ENCODE measurements at regions not wholly inside any gene's neighbourhood (a gene's known extent, or its start where the extent isn't known, plus 50 kb on each side); places are given as distances from the start of the nearest gene placed in this dataset.

GRCh38 chr17:77571155-77571981 lies 387.1 kb upstream of the TNRC6C start:
- peak; percentile 73 for DNase-seq (ENCODE audit: insufficient read length, low spot score, missing footprints)
- Histone ChIP-seq H2AFZ (ENCODE audit: low read length) (no peak overlapping the region), H3K27me3 (ENCODE audit: insufficient read depth, low read length) (peaks cover 31% of the 10 kb centered on the region), H3K36me3 (ENCODE audit: insufficient read depth, low read length) (no peaks in the 10 kb centered on the region), H4K20me1 (ENCODE audit: insufficient read depth, low read length) (no peaks in the 10 kb centered on the region), H3K4me3 (ENCODE audit: insufficient read depth, low read length) (peak overlapping the region; percentile 46), H3K4me1 (ENCODE audit: insufficient read depth, low read length) (peaks cover 5% of the 10 kb centered on the region), H3K79me2 (ENCODE audit: insufficient read depth, low read length) (no peaks in the 10 kb centered on the region), H3K9me3 (ENCODE audit: low read depth, low read length) (no peaks in the 10 kb centered on the region), H3K4me2 (ENCODE audit: insufficient read depth, low read length) (peak overlapping the region; percentile 69), H3K27ac (ENCODE audit: low read depth, low read length) (no peak overlapping the region)
- TF ChIP-seq CTCF (IDR thresholded peaks at IDR 0.05; ENCODE audit: extremely low read depth, low read depth, low read length) = no peak

- H3K4me3 ChIP-seq (ENCODE audit: insufficient read depth, low read length) = no peak overlapping the region
- no peaks in the 10 kb centered on the region for H3K36me3 ChIP-seq (ENCODE audit: insufficient read depth, low read length)
- peaks cover 25% of the 10 kb centered on the region for H3K27me3 ChIP-seq (ENCODE audit: insufficient read depth, low read length)
- H3K9me3 ChIP-seq (ENCODE audit: low read depth, low read length) = no peaks in the 10 kb centered on the region
- H3K27ac ChIP-seq (ENCODE audit: low read depth, low read length) = no peak overlapping the region
- peak overlapping the region; percentile 69 for H3K4me2 ChIP-seq (ENCODE audit: insufficient read depth, low read length)
- H4K20me1 ChIP-seq (ENCODE audit: insufficient read depth, low read length) = no peaks in the 10 kb centered on the region
- H2AFZ ChIP-seq (ENCODE audit: low read length) = no peak overlapping the region
- TF ChIP-seq CTCF (IDR thresholded peaks at IDR 0.05; ENCODE audit: extremely low read depth, low read depth, low read length) = no peak
- no peaks in the 10 kb centered on the region for H3K79me2 ChIP-seq (ENCODE audit: insufficient read depth, low read length)
- peak; percentile 65 for DNase-seq (ENCODE audit: insufficient read length, low spot score, missing footprints)
- H3K4me1 ChIP-seq (ENCODE audit: insufficient read depth, low read length) = peaks cover 5% of the 10 kb centered on the region
Measured at GRCh38 chr17:77572065-77572601, 386.4 kb upstream of the TNRC6C start.

GRCh38 chr17:77572851-77573250 lies 385.7 kb upstream of the TNRC6C start:
- Histone ChIP-seq H4K20me1 (ENCODE audit: insufficient read depth, low read length) (no peaks in the 10 kb centered on the region), H3K27me3 (ENCODE audit: insufficient read depth, low read length) (peaks cover 29% of the 10 kb centered on the region), H3K4me2 (ENCODE audit: insufficient read depth, low read length) (no peak overlapping the region), H3K27ac (ENCODE audit: low read depth, low read length) (no peak overlapping the region), H3K4me3 (ENCODE audit: insufficient read depth, low read length) (no peak overlapping the region), H3K9me3 (ENCODE audit: low read depth, low read length) (no peaks in the 10 kb centered on the region), H2AFZ (ENCODE audit: low read length) (no peak overlapping the region), H3K36me3 (ENCODE audit: insufficient read depth, low read length) (no peaks in the 10 kb centered on the region), H3K4me1 (ENCODE audit: insufficient read depth, low read length) (peaks cover 5% of the 10 kb centered on the region), H3K79me2 (ENCODE audit: insufficient read depth, low read length) (no peaks in the 10 kb centered on the region)
- TF ChIP-seq CTCF (IDR thresholded peaks at IDR 0.05; ENCODE audit: extremely low read depth, low read depth, low read length) = no peak
- DNase-seq (ENCODE audit: insufficient read length, low spot score, missing footprints) = no peak

- DNase-seq (ENCODE audit: insufficient read length, low spot score, missing footprints) = no peak
- H3K9me3 ChIP-seq (ENCODE audit: low read depth, low read length) = no peaks in the 10 kb centered on the region
- H3K79me2 ChIP-seq (ENCODE audit: insufficient read depth, low read length) = no peaks in the 10 kb centered on the region
- no peaks in the 10 kb centered on the region for H3K36me3 ChIP-seq (ENCODE audit: insufficient read depth, low read length)
- H3K4me2 ChIP-seq (ENCODE audit: insufficient read depth, low read length) = no peak overlapping the region
- H3K27ac ChIP-seq (ENCODE audit: low read depth, low read length) = no peak overlapping the region
- H3K4me3 ChIP-seq (ENCODE audit: insufficient read depth, low read length) = no peak overlapping the region
- no peaks in the 10 kb centered on the region for H4K20me1 ChIP-seq (ENCODE audit: insufficient read depth, low read length)
- H3K4me1 ChIP-seq (ENCODE audit: insufficient read depth, low read length) = no peaks in the 10 kb centered on the region
- H3K27me3 ChIP-seq (ENCODE audit: insufficient read depth, low read length) = peaks cover 22% of the 10 kb centered on the region
- H2AFZ ChIP-seq (ENCODE audit: low read length) = no peak overlapping the region
- TF ChIP-seq CTCF (IDR thresholded peaks at IDR 0.05; ENCODE audit: extremely low read depth, low read depth, low read length) = no peak
Measured at GRCh38 chr17:77577491-77577890, 381.0 kb upstream of the TNRC6C start.
